Activated CD4-positive, alpha-beta T cell treated with anti-CD3 and anti-CD28 coated beads, Interleukin-2, amount 50 U/mL, for 1 hour (primary cell): ENCODE measurements at regions not wholly inside any gene's neighbourhood (a gene's known extent, or its start where the extent isn't known, plus 50 kb on each side); places are given as distances from the start of the nearest gene placed in this dataset.
"Not testable (repeated sequence)": the region's sequence is repeated elsewhere in the genome, so short reads cannot be mapped to it uniquely, and the experiment has no call there.

Experiments used
- DNase-seq: peaks from one replicate; pipeline ENCODE4 v3.0.0-alpha.2; 2020

GRCh38 chr5:96483878-96484277, 50.8 kb upstream of the PCSK1 start:
- DNase-seq: no peak

DNA sequence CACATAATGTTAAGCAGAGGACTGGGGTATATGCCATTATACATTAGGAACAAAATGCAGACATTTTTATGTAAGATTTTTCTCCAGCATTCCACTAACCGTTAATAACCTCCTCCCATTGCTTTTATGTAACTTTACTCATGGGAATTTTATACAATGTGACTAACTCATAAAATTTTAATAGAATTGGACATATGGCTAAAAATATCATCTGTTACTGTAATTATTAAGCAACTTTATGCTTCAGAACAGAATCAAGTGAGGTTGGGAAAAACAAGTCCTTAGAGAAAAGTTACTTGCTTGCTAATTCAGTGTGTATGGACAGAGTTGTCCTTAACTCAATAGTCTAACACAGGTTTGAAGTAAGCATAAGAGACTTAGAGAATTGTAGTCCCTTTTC, 54.8 kb upstream of the PCSK1 start:
- no peak for DNase-seq

DNA sequence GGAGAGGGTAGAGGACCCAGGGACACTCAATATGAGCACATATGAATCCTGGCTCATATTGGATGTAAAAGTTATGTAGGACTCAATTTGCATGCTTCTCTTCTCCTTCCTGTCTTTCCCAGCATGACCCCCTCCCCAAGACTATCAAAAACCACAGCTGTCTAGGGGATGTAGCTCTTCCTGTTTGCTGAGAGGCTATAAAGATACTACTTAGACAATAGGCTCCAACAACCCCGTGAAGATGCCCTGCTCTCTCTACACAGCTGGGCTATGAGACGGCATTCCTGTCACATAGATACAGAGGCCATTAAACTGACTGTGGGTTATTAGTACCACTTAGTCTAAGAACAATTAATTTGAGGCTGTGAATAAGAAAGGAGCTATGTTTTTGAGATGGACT, 56.5 kb upstream of the PCSK1 start:
- no peak for DNase-seq

DNA sequence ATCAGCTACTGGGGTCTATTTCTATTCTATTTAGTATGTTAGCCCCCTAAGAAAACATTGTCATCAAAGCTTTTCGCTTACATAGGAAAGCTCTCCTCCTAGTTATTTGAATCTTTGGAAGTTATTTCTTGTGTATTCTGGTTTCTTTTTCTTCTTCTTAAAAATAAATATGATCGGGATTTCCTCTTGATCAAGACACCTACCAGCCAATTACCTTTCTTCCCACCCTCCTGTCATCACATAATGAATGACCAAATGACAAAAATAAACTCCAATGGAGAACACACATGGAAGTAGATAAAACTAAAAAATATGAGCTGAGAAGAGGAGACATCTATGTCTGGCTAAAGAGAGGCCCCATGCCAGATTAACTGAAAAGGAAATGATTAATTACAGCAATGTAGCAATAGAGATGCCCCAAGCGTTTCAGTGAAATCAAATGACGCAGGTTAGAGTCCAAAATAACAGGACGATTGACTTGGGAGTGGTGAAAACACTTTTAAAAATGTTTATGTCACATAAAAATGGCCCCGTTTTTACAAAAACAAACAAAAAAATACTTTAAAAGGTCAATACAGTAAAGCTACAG, 59.5 kb upstream of the PCSK1 start:
- no peak for DNase-seq

DNA sequence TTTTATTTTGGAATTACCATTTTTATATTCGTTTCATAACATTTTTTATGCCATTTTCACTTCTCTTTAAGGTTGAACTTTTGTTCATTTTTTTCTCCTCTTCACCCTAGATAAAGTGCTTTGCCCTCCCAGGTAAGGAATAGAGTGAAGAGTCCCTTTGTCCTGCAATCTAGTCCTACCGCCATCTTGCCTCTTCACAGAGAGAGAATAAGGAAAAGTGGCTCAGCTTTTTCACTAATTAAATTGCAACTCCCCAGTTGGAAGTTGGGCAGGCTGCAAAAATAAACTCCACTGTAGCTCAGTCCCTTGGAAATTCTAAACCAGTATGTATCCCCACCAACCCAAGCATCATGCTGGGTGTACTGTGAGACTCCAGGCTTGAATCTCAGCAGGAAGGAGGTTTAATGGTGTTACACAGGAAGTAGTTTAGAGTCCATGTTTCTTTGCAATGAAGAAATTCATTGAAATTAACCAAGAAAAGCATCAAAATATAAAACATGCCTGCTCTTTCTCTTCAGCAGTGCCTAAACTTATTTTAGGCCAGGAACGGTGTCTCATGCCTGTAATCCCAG, 60.3 kb upstream of the PCSK1 start:
- DNase-seq: no peak

- DNase-seq: not testable (repeated sequence)
Measured at GRCh38 chr5:96495412-96495811, 62.4 kb upstream of the PCSK1 start.

DNA sequence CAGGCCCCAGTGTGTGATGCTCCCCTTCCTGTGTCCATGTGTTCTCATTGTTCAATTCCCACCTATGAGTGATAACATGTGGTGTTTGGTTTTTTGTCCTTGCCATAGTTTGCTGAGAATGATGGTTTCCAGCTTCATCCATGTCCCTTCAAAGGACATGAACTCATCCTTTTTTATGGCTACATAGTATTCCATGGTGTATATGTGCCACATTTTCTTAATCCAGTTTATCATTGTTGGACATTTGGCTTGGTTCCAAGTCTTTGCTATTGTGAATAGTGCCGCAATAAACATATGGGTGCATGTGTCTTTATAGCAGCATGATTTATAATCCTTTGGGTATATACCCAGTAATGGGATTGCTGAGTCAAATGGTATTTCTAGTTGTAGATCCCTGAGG, 64.0 kb upstream of the PCSK1 start:
- DNase-seq: not testable (repeated sequence)

GRCh38 chr5:96499753-96500345, 66.8 kb upstream of the PCSK1 start:
- DNase-seq: no peak

DNA sequence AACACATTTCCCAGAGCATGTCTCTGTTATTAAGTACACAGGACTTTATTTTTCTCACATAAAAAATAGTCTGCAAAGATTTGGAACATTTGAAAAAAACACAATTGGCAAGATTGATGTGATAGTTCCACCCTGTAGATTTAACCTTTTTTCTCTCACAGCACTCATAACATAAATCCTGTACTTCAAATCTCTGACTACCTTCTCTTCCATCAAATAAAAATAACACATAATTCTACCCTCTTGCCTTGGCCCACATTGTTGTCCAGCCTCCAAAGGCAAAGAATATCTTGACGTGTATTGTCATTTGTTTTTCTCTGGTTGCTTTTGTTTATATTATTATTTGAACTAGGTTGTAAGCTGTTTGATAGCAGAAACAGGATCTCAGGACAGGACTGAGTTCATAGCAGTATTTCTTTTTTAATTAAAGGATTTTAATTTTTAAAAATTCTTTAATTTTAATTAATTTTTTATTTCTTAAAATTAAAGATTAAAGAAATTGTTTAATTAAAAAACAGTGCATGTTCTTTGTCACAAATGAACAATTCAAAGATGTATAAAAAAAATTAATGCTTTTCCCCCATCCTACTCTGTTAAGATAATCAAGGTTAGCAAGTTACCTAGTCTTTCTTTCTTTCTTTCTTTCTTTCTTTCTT, 69.1 kb upstream of the PCSK1 start:
- no peak for DNase-seq

- DNase-seq: no peak
Measured at GRCh38 chr5:96503501-96504236, 70.6 kb upstream of the PCSK1 start.

- no peak for DNase-seq
Measured at GRCh38 chr5:96506376-96506775, 73.3 kb upstream of the PCSK1 start.

DNA sequence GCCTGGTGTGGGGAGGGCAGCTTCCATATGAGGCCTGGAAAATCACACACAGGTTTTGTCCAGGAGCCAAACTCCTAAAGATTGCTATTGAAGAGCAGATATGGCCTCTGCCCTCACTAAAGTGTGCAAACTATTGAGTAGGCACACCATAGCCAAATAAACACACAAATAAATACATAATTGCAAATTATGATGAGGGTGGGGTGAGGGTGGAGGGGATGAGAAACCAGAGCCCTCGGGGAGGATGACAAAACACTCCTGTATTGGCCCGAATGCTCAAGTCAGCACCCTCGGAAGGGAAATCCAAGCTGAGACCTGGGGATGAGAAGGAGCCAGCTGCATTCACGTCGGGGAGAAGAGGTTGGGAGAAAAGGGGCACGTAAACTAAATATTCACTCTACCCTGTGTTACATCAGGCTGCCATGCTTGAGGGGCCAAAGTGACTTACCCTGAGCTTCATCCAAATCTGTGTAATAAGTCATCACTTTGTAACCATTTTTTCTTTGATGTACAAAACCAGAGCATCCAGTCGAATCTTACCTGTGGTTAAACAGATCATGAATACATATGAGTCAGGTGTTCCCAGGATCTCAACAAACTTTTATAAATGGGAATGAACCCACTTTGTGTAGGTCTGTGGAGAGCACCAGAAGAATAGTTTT, 73.9 kb upstream of the PCSK1 start:
- no peak for DNase-seq

- no peak for DNase-seq
Measured at GRCh38 chr5:96509316-96509715, 76.3 kb upstream of the PCSK1 start.

DNA sequence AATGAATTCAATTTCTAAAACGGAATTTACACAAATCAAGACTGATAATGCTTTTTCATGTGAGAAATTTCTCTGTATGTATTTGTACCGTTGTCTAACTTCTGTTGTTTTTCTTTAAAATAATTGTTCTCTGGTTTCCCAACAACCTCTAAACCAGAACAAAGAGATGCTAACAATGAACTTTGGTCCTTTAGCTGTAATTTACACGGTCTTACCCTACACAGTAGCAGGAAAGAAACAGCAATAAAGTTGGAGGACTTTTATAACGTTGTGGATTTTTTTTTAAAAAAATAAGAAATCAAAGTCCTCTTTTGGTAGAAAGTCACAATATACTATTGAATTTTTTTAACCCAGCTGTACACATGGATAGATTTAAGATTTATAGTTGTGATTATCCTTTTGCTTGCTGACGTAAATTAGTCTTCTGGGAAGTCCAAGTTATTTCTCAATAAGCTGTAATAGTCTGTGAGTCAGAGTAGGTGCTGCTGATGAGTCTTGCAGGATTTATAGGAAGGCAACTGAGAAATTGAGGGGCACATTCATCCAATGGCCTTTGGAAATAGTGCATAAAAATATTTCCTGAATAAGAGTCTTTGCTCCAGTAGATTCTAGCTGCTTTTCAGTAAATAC, 76.8 kb upstream of the PCSK1 start:
- no peak for DNase-seq

GRCh38 chr5:96516631-96517071, 83.6 kb upstream of the PCSK1 start:
- DNase-seq: no peak

- no peak for DNase-seq
Measured at GRCh38 chr5:96517295-96517694, 84.2 kb upstream of the PCSK1 start.

DNA sequence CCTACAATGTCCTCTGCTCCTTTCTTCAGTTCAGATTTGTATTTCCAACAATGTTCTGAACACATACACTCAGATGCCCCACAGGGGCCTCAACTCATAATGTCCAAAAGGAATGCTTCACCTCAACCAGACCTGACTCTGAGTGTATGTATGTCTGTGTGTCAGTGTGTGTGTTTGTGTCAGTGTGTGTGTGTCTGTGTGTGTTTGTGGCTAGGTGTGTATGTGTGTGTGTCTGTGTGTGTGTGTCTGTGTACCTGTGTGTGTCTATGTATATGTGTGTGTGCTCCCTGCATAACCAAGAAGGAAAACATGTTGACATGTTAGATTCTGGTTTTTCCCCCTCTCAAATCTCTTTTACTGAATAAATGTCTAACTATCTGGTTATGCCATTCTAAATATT, 87.3 kb upstream of the PCSK1 start:
- DNase-seq: no peak

- DNase-seq: no peak
Measured at GRCh38 chr5:96522635-96523355, 89.7 kb upstream of the PCSK1 start.

DNA sequence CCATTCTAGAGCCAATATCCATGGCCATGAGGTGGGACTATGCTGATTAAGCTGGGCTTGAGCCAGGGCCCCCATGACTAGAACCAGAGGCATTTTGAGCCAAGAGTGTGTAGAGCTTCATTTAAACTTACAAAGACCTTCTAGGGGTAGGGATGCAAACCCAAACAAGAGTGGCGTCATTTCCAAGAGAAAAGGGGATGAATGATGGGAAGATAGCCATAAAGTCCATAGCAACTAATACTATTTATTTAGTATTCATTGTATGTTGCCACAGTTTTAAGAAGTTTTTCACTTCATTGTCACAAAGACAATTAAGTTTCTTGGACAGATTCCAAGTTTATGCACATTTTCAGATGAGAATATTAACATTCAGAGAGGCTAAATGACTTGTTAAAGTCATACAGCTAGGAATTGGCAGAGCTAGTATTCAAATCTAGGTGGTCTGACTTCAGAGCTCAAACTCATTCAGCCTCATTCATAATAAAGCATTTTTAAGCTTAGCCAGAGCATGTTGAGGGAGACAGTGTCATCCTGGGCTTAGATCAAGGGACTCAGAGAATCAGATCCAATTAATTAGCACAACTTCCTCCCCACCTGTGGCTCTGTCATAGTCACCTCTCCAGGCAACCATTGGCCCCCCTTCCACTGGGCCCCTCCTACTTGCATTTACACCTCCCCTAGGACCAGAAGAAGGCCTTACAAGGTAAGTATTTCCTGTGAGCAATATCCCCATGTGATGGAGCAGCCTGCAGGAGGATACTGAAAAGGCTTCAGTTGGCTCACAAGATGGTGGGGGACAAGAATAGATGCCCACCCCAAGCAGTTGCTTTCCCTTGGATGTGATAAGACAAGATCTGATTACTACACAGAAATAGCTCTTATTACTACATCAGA, 95.0 kb upstream of the PCSK1 start:
- DNase-seq: no peak

DNA sequence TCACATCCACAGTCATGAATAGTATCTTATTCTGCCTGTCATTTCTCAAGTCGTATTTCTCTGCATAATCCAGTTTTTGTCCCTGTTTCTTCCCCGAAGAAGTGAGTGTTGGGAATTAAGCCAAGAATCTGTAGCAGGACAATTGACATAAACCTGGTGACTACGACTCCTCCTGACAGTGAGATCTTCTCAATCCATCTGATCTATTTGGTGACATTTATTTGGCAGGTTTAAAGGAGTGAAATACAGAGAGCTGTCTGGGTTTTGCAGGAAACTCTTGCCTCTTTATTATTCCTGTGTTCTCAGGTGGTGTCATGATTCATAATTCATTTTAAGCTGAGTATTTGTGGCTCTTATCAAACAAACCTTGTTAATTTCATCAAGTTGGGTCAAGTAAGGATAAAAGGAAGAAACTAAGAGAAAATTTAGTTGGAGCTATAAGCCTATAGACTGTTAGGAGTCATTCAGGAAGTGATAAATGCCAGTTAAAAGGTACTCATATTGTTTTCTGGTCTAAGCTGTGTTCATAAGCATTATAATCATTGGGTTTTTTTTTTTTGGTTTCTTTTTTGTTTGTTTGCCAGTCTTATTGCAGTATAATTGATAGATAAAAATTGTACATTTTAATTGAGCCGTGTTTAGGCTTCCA, 95.9 kb upstream of the PCSK1 start:
- DNase-seq: no peak
